Fibroblast of mammary gland (primary cell): ENCODE measurements at regions not wholly inside any gene's neighbourhood (a gene's known extent, or its start where the extent isn't known, plus 50 kb on each side); places are given as distances from the start of the nearest gene placed in this dataset.
"Not testable (repeated sequence)": the region's sequence is repeated elsewhere in the genome, so short reads cannot be mapped to it uniquely, and the experiment has no call there.

Experiments
- DNase-seq: peaks from one replicate; pipeline ENCODE4 v3.0.0-alpha.2; 2010; ENCODE audit warnings: low read depth
- H3K4me3 ChIP-seq: 2 replicates; pipeline ENCODE4 v1.5.1; 2011; ENCODE audit warnings: low read depth, mild to moderate bottlenecking, low read length, moderate library complexity; ENCODE audit not compliant: control insufficient read depth
- TF ChIP-seq, protein P1 (sequence below): conservative IDR thresholded peaks from 2 replicates; pipeline ENCODE4 v1.5.1; 2011; ENCODE audit warnings: low read depth, low read length, inconsistent platforms; ENCODE audit not compliant: control insufficient read depth, insufficient read depth

DNA sequence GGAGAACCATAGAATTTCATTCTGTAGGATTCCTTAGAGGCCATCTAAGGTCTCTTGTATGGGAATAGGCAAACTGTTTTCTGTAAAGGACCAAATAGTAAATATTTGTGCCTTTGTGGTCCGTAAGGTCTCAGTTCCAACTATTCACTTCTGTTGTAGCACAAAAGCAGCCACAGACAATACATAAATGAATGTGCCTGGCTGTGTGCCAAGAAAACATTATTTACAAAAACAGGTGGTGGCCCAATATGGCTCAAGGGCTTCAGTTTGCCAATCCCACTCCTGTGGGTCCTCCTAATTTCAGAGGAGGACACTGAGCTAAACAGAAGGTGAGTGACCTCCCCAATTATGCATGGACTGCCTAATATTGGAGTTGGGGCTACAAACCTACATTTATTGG, 67.6 kb upstream of the EDEM3 start:
- no peak overlapping the region for H3K4me3 ChIP-seq
- TF ChIP-seq, protein P1, sequence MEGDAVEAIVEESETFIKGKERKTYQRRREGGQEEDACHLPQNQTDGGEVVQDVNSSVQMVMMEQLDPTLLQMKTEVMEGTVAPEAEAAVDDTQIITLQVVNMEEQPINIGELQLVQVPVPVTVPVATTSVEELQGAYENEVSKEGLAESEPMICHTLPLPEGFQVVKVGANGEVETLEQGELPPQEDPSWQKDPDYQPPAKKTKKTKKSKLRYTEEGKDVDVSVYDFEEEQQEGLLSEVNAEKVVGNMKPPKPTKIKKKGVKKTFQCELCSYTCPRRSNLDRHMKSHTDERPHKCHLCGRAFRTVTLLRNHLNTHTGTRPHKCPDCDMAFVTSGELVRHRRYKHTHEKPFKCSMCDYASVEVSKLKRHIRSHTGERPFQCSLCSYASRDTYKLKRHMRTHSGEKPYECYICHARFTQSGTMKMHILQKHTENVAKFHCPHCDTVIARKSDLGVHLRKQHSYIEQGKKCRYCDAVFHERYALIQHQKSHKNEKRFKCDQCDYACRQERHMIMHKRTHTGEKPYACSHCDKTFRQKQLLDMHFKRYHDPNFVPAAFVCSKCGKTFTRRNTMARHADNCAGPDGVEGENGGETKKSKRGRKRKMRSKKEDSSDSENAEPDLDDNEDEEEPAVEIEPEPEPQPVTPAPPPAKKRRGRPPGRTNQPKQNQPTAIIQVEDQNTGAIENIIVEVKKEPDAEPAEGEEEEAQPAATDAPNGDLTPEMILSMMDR: no peak
- no peak for DNase-seq

DNA sequence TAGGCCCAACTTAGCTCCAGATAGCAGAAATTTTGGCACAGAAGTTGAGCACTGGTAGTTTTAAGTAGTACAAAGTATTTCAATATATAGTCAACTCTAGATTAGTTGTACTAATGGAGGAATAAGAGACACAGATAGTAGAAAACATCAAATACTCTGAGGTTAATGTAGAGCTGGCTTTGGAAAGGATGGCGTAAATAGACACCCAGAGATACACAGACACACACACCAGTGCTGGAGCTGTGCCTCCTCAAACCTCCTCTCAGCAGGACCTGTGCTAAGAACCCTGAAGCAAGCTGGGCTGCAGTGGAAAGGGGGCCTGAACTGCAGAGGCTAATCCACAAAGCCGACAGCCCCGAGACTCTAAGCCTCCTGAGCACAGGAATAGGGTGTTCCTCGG, 67.0 kb upstream of the EDEM3 start:
- no peak overlapping the region for H3K4me3 ChIP-seq
- no peak for DNase-seq
- TF ChIP-seq, protein P1: no peak

DNA sequence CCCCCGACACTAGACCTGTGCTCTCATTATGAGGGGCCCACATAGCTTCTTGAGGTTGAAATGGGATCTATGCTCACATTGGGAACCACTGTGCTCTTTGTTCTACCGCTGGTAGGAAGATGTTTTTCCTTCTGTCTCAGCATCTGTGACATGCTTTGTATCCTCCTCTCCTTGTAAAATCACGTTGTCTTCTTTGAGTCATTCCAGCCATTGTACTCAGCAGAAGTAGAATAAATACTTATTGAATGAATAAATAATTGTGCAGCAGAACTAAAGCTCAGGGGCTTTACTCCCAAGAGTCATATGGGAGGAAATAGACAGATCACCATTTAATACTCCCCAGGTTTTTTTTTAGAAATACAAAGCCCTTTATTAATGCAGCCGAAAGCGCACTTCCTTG, 66.3 kb upstream of the EDEM3 start:
- DNase-seq: no peak
- H3K4me3 ChIP-seq: no peak overlapping the region
- TF ChIP-seq, protein P1: no peak

DNA sequence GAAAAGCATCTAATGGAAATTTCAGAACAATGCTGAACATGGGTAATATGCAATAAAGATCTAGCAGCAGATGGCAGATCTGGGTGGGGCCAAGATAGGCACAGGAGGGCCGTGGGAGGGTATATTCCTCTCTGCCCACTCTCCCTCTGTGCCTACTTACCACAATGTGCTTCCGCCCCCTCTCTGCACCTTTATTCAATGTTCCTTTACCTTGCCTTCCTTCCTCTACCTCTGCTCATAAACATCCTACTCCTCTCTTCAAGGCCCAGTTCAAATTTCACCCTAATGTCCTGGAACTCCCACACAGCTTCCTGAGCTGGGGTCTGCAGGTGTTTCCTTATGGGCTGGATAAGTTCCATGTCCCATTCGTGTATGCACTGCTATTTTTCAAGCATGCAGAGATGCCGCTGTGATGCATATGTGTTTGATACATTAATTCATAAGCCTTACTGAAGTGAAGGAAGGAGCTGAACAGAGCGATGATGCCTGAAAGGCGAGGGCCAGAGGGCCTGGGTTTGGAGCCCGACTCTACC, 65.6 kb upstream of the EDEM3 start:
- TF ChIP-seq, protein P1: no peak
- no peak for DNase-seq
- no peak overlapping the region for H3K4me3 ChIP-seq

DNA sequence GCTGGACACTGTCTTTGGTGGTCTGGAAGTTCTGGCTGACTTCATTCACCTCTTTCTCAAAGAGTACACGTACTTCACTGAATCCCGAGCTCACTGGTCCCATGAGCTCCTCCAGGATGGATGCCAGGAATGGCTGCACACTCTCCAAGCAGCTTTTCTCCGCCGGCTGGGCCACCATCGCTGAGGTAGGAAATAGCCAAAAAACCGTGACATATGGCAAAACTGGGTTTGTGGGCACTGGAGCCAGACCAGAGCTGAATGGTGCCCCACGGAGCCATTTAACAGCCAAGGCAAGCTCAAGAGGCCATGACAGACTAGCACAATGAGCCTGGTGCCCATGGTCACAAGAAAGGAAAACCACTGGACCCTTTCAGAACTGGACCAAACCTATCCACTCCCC, 64.0 kb upstream of the EDEM3 start:
- TF ChIP-seq, protein P1: no peak
- H3K4me3 ChIP-seq: no peak overlapping the region
- DNase-seq: no peak

DNA sequence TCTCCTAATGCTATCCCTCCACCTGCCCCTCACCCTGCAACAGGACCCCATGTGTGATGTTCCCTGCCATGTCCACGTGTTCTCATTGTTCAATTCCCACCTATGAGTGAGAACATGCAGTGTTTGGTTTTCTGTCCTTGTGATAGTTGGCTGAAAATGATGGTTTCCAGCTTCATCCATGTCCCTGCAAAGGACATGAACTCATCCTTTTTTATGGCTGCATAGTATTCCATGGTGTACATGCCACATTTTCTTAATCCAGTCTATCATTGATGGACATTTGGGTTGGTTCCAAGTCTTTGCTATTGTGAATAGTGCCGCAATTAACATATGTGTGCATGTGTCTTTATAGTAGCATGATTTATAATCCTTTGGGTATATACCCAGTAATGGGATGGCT, 62.3 kb upstream of the EDEM3 start:
- H3K4me3 ChIP-seq, DNase-seq: not testable (repeated sequence)

DNA sequence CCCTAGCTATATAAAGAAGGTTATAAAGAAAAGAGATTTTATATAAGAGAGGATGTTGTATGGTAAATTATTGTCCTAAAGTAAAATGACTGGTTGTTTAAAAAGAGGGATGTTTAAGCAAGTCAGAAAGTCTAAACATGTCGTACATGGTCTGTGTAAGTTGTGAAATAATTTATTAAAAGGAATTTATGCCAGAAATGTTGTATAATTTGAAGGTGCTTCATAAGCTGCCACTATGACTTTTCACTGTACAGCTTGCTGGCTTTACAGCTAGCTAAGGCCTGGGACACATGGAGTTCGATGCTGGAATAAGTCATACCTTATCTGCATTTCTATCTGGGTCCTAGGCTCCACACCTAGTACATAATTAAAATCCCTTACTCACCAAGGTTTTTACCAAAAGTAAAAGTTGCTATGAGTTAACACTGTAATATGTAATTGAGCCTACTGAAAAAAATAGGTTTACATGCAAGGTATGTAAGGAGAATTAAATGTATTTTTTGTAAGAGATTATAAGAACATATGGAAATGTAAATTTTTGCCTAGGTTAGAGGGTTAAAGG, 59.0 kb upstream of the EDEM3 start:
- H3K4me3 ChIP-seq: no peak overlapping the region
- DNase-seq: no peak
- TF ChIP-seq, protein P1: no peak
